ENCODE measurements at regions not wholly inside any gene's neighbourhood (a gene's known extent, or its start where the extent isn't known, plus 50 kb on each side); places are given as distances from the start of the nearest gene placed in this dataset.
A peak's percentile ranks its signal among the peaks of the same experiment; 100 is the strongest.
"Not testable (repeated sequence)": the region's sequence is repeated elsewhere in the genome, so short reads cannot be mapped to it uniquely, and the experiment has no call there.

- Histone ChIP-seq H3K4me3 (ENCODE audit: low read length, poor library complexity, severe bottlenecking) (no peak overlapping the region), H3K27me3 (ENCODE audit: insufficient read depth, low read length, poor library complexity, severe bottlenecking) (no peaks in the 10 kb centered on the region), H2AFZ (ENCODE audit: low read length) (no peak overlapping the region), H3F3A (ENCODE audit: low read depth) (no peaks in the 10 kb centered on the region), H3K9ac (ENCODE audit: low read depth, low read length, poor library complexity, severe bottlenecking) (no peak overlapping the region), H3K4me1 (ENCODE audit: insufficient read depth, low read length, poor library complexity, severe bottlenecking) (no peaks in the 10 kb centered on the region), H4K20me1 (ENCODE audit: insufficient read depth, low read length, poor library complexity, severe bottlenecking) (no peaks in the 10 kb centered on the region), H3K9me3 (ENCODE audit: insufficient read depth, low read depth, low read length) (no peaks in the 10 kb centered on the region), H3K79me2 (ENCODE audit: insufficient read depth, low read length) (no peaks in the 10 kb centered on the region), H3K36me3 (ENCODE audit: insufficient read depth, low read length) (no peaks in the 10 kb centered on the region), H3K9me2 (replicated peaks; ENCODE audit: low read depth, low read length) (no peaks in the 10 kb centered on the region), H3K4me2 (ENCODE audit: low read depth, low read length, poor library complexity, severe bottlenecking) (no peak overlapping the region)
- no peak for TF ChIP-seq EZH2phosphoT487 (IDR thresholded peaks at IDR 0.05; ENCODE audit: borderline replicate concordance)
Measured at GRCh38 chr2:106257135-106257534, 63.0 kb upstream of the UXS1 start.

- not testable (repeated sequence) for H3K27me3 ChIP-seq (ENCODE audit: insufficient read depth, low read length, poor library complexity, severe bottlenecking); H3K4me2 ChIP-seq (ENCODE audit: low read depth, low read length, poor library complexity, severe bottlenecking)
Measured at GRCh38 chr2:106249157-106249828, 55.2 kb upstream of the UXS1 start.

GRCh38 chr2:106248548-106249151, 54.5 kb upstream of the UXS1 start:
- not testable (repeated sequence) for H4K20me1 ChIP-seq (ENCODE audit: insufficient read depth, low read length, poor library complexity, severe bottlenecking); H3K4me1 ChIP-seq (ENCODE audit: insufficient read depth, low read length, poor library complexity, severe bottlenecking); H3K9me2 ChIP-seq (replicated peaks; ENCODE audit: low read depth, low read length); H3K36me3 ChIP-seq (ENCODE audit: insufficient read depth, low read length); H3K4me3 ChIP-seq (ENCODE audit: low read length, poor library complexity, severe bottlenecking); H3K27me3 ChIP-seq (ENCODE audit: insufficient read depth, low read length, poor library complexity, severe bottlenecking); H3F3A ChIP-seq (ENCODE audit: low read depth); H3K4me2 ChIP-seq (ENCODE audit: low read depth, low read length, poor library complexity, severe bottlenecking); H3K79me2 ChIP-seq (ENCODE audit: insufficient read depth, low read length); H2AFZ ChIP-seq (ENCODE audit: low read length); H3K9me3 ChIP-seq (ENCODE audit: insufficient read depth, low read depth, low read length); H3K9ac ChIP-seq (ENCODE audit: low read depth, low read length, poor library complexity, severe bottlenecking)
- peak; percentile 38 for TF ChIP-seq CTCF (conservative IDR thresholded peaks at IDR 0.05; ENCODE audit: low read length)

More at GRCh38 chr2:106249157-106249828, 55.2 kb upstream of the UXS1 start:
- not testable (repeated sequence) for H4K20me1 ChIP-seq (ENCODE audit: insufficient read depth, low read length, poor library complexity, severe bottlenecking); H2AFZ ChIP-seq (ENCODE audit: low read length); H3K4me1 ChIP-seq (ENCODE audit: insufficient read depth, low read length, poor library complexity, severe bottlenecking); H3F3A ChIP-seq (ENCODE audit: low read depth); H3K4me3 ChIP-seq (ENCODE audit: low read length, poor library complexity, severe bottlenecking); H3K9me2 ChIP-seq (replicated peaks; ENCODE audit: low read depth, low read length); H3K79me2 ChIP-seq (ENCODE audit: insufficient read depth, low read length); H3K9ac ChIP-seq (ENCODE audit: low read depth, low read length, poor library complexity, severe bottlenecking); H3K9me3 ChIP-seq (ENCODE audit: insufficient read depth, low read depth, low read length); H3K36me3 ChIP-seq (ENCODE audit: insufficient read depth, low read length)
